ENCODE measurements at regions not wholly inside any gene's neighbourhood (a gene's known extent, or its start where the extent isn't known, plus 50 kb on each side); places are given as distances from the start of the nearest gene placed in this dataset.

- TF ChIP-seq CTCF (IDR thresholded peaks at IDR 0.05) (no peak), POLR2A (IDR thresholded peaks at IDR 0.05) (no peak), EP300 (IDR thresholded peaks at IDR 0.05) (no peak)
Observed at GRCh38 chr2:121038891-121039616, 245.9 kb downstream of the TFCP2L1 start.

All from stomach (tissue), 4 donors.